CD4-positive, alpha-beta T cell (primary cell): ENCODE measurements at regions not wholly inside any gene's neighbourhood (a gene's known extent, or its start where the extent isn't known, plus 50 kb on each side); places are given as distances from the start of the nearest gene placed in this dataset.

Source experiments
- ATAC-seq: fragments of 200-7000 bp; cut with Tn5 transposase; one replicate; pipeline ENCODE4 v1.10.0; 2022; ENCODE audit warnings: mild to moderate bottlenecking; ENCODE audit not compliant: poor library complexity
- CTCF ChIA-PET: fragments of 350-600 bp; sonication (Branson Sonifier 250); formaldehyde crosslinking; loops from one replicate; lab custom pipeline; 2021; ENCODE audit warnings: antibody characterized with exemption, inconsistent platforms; lab: Charles Lee
- POLR2A ChIA-PET: fragments of 350-600 bp; sonication (Branson Sonifier 250); formaldehyde crosslinking; loops from one replicate; lab custom pipeline; 2021; ENCODE audit warnings: antibody characterized with exemption, inconsistent platforms; lab: Charles Lee
- DNase-seq, 14 experiments: peaks; one replicate each; pipeline ENCODE4 v3.0.0-alpha.2; 2013 to 2020; ENCODE audit warnings: mixed read lengths in 2 of 14
- H3K27ac ChIP-seq, 2 donors: one replicate each; pipeline versions ENCODE4 v1.5.1 to v1.7.0; 2013; ENCODE audit warnings: low read length in 2 of 2, low read depth in 1 of 2, mild to moderate bottlenecking in 1 of 2
- H3K27me3 ChIP-seq, 2 experiments: 1 replicate in 1 of 2; 2 replicates in 1 of 2; pipeline versions ENCODE4 v1.6.1 to v1.7.0; 2013; ENCODE audit warnings: low read length in 2 of 2, control low read depth in 1 of 2, mild to moderate bottlenecking in 1 of 2, moderate library complexity in 1 of 2; ENCODE audit not compliant: insufficient read depth in 2 of 2, control insufficient read depth in 1 of 2
- H3K36me3 ChIP-seq: one replicate; pipeline ENCODE4 v1.6.1; 2013; ENCODE audit warnings: low read length, control low read depth; ENCODE audit not compliant: insufficient read depth
- H3K4me1 ChIP-seq: one replicate; pipeline ENCODE4 v1.6.1; 2013; ENCODE audit warnings: low read length, control low read depth; ENCODE audit not compliant: insufficient read depth
- H3K4me3 ChIP-seq: one replicate; pipeline ENCODE4 v1.5.1; 2013; ENCODE audit warnings: mild to moderate bottlenecking, low read length, moderate library complexity
- H3K9me3 ChIP-seq, 2 experiments: 1 replicate in 1 of 2; 2 replicates in 1 of 2; pipeline versions ENCODE4 v1.6.1 to v1.7.0; 2013; ENCODE audit warnings: low read length in 2 of 2, mild to moderate bottlenecking in 2 of 2, control low read depth in 1 of 2, moderate library complexity in 1 of 2; ENCODE audit not compliant: control insufficient read depth in 1 of 2, insufficient read depth in 1 of 2
- H3K27ac Mint-ChIP-seq: one replicate; pipeline ENCODE4 v1.8.0; 2020; ENCODE audit warnings: mixed read lengths
- H3K27me3 Mint-ChIP-seq: one replicate; pipeline ENCODE4 v1.8.0; 2021; ENCODE audit warnings: mixed read lengths
- H3K36me3 Mint-ChIP-seq: one replicate; pipeline ENCODE4 v1.8.0; 2021; ENCODE audit warnings: low read depth, mixed read lengths
- H3K4me1 Mint-ChIP-seq: one replicate; pipeline ENCODE4 v1.8.0; 2021; ENCODE audit warnings: low read depth, mixed read lengths
- H3K4me3 Mint-ChIP-seq: one replicate; pipeline ENCODE4 v1.8.0; 2020; ENCODE audit warnings: mild to moderate bottlenecking, mixed read lengths
- H3K9me3 Mint-ChIP-seq: one replicate; pipeline ENCODE4 v1.8.0; 2020; ENCODE audit warnings: mixed read lengths
- intact Hi-C, 2 experiments: fragments of 100-400 bp; cut with DNase I in 1 of 2; cut with micrococcal nuclease in 1 of 2; formaldehyde crosslinking; loops; one replicate each; pipeline versions ENCODE4 v1.15.1 to v1.9.0; 2023 to 2025; cut with DNase I, micrococcal nuclease
- TF ChIP-seq, protein P1 (sequence below): fragments of 200-600 bp; IDR thresholded peaks from one replicate; pipeline ENCODE4 v1.8.0; 2022; ENCODE audit warnings: antibody characterized with exemption, mild to moderate bottlenecking

DNA sequence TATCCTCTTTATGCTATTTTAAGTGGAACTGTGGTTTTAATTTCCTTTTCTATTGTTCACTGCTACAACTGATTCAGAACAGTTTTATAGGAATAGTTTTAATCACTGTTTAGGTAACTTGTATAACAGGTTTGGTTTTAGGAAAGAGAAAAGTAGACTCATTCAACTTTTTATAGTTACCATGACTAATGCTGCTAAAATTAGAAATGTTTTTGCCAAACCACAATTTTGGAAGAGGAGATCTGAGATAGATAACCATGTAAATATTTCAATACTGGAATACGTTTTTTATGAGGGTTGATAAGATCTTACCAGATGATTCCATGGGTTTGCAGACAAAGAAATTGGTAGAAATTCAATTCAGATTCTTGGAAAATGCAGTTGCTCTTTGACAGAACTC is 404.6 kb upstream of the ARRDC3 start:
- CTCF ChIA-PET = no interaction called here
- POLR2A ChIA-PET = no interaction called here
- H3K27ac ChIP-seq = no peak overlapping the region
- no peaks in the 10 kb centered on the region for H3K4me1 Mint-ChIP-seq
- H3K36me3 ChIP-seq = no peaks in the 10 kb centered on the region
- H3K27ac Mint-ChIP-seq = no peak overlapping the region
- DNase-seq (no peak), ATAC-seq (no peak)
- H3K27me3 Mint-ChIP-seq = no peaks in the 10 kb centered on the region
- intact Hi-C loops = no loop called here
- H3K36me3 Mint-ChIP-seq = no peaks in the 10 kb centered on the region
- TF ChIP-seq, protein P1, sequence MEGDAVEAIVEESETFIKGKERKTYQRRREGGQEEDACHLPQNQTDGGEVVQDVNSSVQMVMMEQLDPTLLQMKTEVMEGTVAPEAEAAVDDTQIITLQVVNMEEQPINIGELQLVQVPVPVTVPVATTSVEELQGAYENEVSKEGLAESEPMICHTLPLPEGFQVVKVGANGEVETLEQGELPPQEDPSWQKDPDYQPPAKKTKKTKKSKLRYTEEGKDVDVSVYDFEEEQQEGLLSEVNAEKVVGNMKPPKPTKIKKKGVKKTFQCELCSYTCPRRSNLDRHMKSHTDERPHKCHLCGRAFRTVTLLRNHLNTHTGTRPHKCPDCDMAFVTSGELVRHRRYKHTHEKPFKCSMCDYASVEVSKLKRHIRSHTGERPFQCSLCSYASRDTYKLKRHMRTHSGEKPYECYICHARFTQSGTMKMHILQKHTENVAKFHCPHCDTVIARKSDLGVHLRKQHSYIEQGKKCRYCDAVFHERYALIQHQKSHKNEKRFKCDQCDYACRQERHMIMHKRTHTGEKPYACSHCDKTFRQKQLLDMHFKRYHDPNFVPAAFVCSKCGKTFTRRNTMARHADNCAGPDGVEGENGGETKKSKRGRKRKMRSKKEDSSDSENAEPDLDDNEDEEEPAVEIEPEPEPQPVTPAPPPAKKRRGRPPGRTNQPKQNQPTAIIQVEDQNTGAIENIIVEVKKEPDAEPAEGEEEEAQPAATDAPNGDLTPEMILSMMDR = no peak
- H3K9me3 ChIP-seq = no peaks in the 10 kb centered on the region
- no peak overlapping the region for H3K4me3 Mint-ChIP-seq
- H3K4me3 ChIP-seq = no peak overlapping the region
- H3K9me3 Mint-ChIP-seq = no peaks in the 10 kb centered on the region
- no peaks in the 10 kb centered on the region for H3K4me1 ChIP-seq
- no peaks in the 10 kb centered on the region for H3K27me3 ChIP-seq

DNA sequence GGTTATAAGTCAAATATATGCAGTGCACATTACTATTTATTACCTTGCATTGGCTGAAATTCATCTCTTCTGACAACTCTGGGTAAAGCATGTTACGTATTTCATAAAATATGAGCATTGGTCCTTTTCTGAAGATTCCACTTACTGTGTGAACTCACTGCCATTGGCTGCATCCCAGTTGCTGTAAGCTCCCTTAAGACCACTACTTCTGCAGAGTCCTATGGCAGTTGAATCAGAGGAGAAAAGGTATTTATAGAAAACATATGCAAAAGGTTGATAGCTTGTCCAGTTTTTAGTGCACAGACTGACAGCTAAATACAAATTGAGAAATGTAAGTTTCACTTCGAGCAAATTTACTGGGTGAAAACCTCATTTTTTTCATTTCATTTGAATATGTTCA is 394.6 kb upstream of the ARRDC3 start:
- Mint-ChIP-seq H3K4me1 (no peaks in the 10 kb centered on the region), H3K27ac (no peak overlapping the region), H3K27me3 (no peaks in the 10 kb centered on the region), H3K9me3 (no peaks in the 10 kb centered on the region), H3K4me3 (no peak overlapping the region), H3K36me3 (no peaks in the 10 kb centered on the region)
- H3K4me3 ChIP-seq = no peak overlapping the region
- ATAC-seq = no peak
- no peak overlapping the region for H3K27ac ChIP-seq
- intact Hi-C loops = no loop called here
- no peaks in the 10 kb centered on the region for H3K9me3 ChIP-seq
- no peaks in the 10 kb centered on the region for H3K36me3 ChIP-seq
- no peak for DNase-seq
- ChIA-PET CTCF (no interaction called here), POLR2A (no interaction called here)
- TF ChIP-seq, protein P1 = no peak
- H3K4me1 ChIP-seq = no peaks in the 10 kb centered on the region
- H3K27me3 ChIP-seq = no peaks in the 10 kb centered on the region

DNA sequence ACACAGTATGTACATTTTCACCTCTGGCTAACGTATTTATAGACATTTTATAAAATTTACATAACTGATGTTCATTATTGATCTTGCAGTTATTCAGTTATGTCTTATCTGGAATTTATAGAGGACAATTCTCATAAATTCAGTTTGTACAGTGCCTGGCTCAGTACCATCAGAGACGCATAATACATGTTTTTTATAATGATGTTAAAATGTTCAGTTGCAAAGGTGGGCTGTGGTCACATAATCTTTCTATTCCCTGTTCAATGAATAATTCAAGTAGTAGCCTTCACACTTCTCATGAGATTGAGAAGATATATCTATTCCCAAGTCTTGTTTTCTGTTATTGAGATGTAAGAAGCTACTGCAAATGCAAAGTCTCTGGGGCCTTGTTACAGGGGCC is 393.1 kb upstream of the ARRDC3 start:
- Mint-ChIP-seq H3K4me1 (no peaks in the 10 kb centered on the region), H3K27me3 (no peaks in the 10 kb centered on the region), H3K4me3 (no peak overlapping the region), H3K36me3 (no peaks in the 10 kb centered on the region), H3K27ac (no peak overlapping the region), H3K9me3 (no peaks in the 10 kb centered on the region)
- Histone ChIP-seq H3K9me3 (no peaks in the 10 kb centered on the region), H3K36me3 (no peaks in the 10 kb centered on the region), H3K27me3 (no peaks in the 10 kb centered on the region), H3K27ac (no peak overlapping the region), H3K4me3 (no peak overlapping the region), H3K4me1 (no peaks in the 10 kb centered on the region)
- ATAC-seq (no peak), DNase-seq (no peak)
- intact Hi-C loops = no loop called here
- TF ChIP-seq, protein P1 = no peak
- POLR2A ChIA-PET = no interaction called here
- CTCF ChIA-PET = no interaction called here
